Mammary epithelial cell (primary cell): ENCODE measurements at regions not wholly inside any gene's neighbourhood (a gene's known extent, or its start where the extent isn't known, plus 50 kb on each side); places are given as distances from the start of the nearest gene placed in this dataset.

Experiments
- CTCF ChIP-seq, 2 donors: IDR thresholded peaks in 1 of 2; conservative IDR thresholded peaks in 1 of 2; 2 replicates each; pipeline ENCODE4 v1.5.1; 2011 to 2012; ENCODE audit warnings: inconsistent platforms in 2 of 2, low read length in 2 of 2, mild to moderate bottlenecking in 2 of 2, control low read depth in 1 of 2, low read depth in 1 of 2; ENCODE audit not compliant: insufficient read depth in 1 of 2; ENCODE audit errors: extremely low read depth in 1 of 2
- EZH2 ChIP-seq: IDR thresholded peaks from 2 replicates; pipeline ENCODE4 v1.6.1; 2012; ENCODE audit warnings: low read length, inconsistent platforms, borderline replicate concordance

DNA sequence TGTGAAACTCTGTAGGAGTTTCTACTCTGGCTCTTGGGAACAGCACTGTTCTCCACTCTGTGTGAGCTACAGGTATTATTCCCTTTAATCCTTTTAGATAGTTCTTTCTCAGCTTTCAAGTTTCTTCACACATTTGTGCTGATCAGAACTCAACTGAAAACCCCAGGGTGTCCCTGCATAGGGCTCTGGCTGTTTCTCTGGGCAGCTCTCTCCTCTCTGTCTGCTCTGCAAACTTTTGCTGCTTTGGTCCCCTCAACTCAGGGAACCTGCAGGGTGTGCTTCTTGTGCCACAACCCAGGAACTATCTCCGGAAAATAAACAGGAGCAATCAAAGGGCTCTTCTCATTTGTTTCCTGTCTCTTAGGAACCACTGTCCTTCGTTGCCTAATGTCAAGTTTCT, 196.6 kb upstream of the GABRA2 start:
- TF ChIP-seq EZH2 (no peak), CTCF (conservative IDR thresholded peaks at IDR 0.05 in 1 of 2, IDR thresholded peaks at IDR 0.05 in 1 of 2; ENCODE audit: extremely low read depth in 1 of 2, insufficient read depth in 1 of 2, low read depth in 1 of 2, low read length in 2 of 2) (no peak)
